Immature natural killer cell (primary cell): ENCODE measurements at regions not wholly inside any gene's neighbourhood (a gene's known extent, or its start where the extent isn't known, plus 50 kb on each side); places are given as distances from the start of the nearest gene placed in this dataset.

Experiments used
- DNase-seq, 3 donors: peaks; one replicate each; pipeline ENCODE4 v3.0.0; 2022; ENCODE audit warnings: mixed read lengths in 1 of 3
- H3K27ac Mint-ChIP-seq, 6 donors: one replicate each; pipeline ENCODE4 v1.8.0; 2020; ENCODE audit warnings: mixed read lengths in 6 of 6, mild to moderate bottlenecking in 5 of 6, inconsistent platforms in 4 of 6, moderate library complexity in 3 of 6
- H3K27me3 Mint-ChIP-seq, 3 donors: one replicate each; pipeline ENCODE4 v1.8.0; 2020 to 2021; ENCODE audit warnings: low read depth in 3 of 3, mild to moderate bottlenecking in 3 of 3, mixed read lengths in 3 of 3, moderate library complexity in 3 of 3, inconsistent platforms in 1 of 3
- H3K36me3 Mint-ChIP-seq, 3 donors: one replicate each; pipeline ENCODE4 v1.8.0; 2020; ENCODE audit warnings: mixed read lengths in 3 of 3, inconsistent platforms in 2 of 3, mild to moderate bottlenecking in 2 of 3
- H3K4me1 Mint-ChIP-seq, 2 donors: one replicate each; pipeline ENCODE4 v1.8.0; 2020; ENCODE audit warnings: inconsistent platforms in 2 of 2, mild to moderate bottlenecking in 2 of 2, mixed read lengths in 2 of 2, moderate library complexity in 1 of 2
- H3K4me3 Mint-ChIP-seq, 5 donors: one replicate each; pipeline ENCODE4 v1.8.0; 2020; ENCODE audit warnings: mild to moderate bottlenecking in 5 of 5, mixed read lengths in 5 of 5, inconsistent platforms in 3 of 5, moderate library complexity in 3 of 5
- H3K9me3 Mint-ChIP-seq, 6 donors: one replicate each; pipeline ENCODE4 v1.8.0; 2020; ENCODE audit warnings: mild to moderate bottlenecking in 6 of 6, mixed read lengths in 6 of 6, inconsistent platforms in 4 of 6, moderate library complexity in 3 of 6

DNA sequence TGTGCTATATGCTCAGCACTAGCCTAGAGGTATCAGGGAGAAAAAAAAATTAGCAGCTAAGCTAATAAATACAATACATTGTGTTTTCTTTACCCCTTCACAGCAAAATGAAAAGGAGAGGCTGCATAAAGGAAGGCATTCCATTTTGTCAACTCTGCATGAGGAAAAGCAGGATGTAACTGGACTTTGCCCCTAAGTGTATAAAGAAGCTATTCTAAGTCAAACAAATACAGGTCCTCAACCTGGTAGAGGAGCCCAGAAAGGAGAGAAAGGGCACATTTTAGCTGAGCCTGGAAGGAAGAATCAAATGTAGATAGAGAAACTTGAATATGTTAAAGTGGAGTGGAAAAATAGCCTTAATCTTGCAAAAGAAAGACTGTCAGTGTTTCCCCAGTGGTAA lies 89.0 kb upstream of the SPRED1 start:
- DNase-seq = no peak
- H3K4me1 Mint-ChIP-seq = no peaks in the 10 kb centered on the region
- H3K4me3 Mint-ChIP-seq = no peak overlapping the region
- peaks cover 4 to 9% (median 6%) of the 10 kb centered on the region in 3 donors for H3K27me3 Mint-ChIP-seq
- H3K36me3 Mint-ChIP-seq = no peaks in the 10 kb centered on the region
- no peak overlapping the region for H3K27ac Mint-ChIP-seq
- peaks cover 0 to 2% (median 0%) of the 10 kb centered on the region in 6 donors for H3K9me3 Mint-ChIP-seq

DNA sequence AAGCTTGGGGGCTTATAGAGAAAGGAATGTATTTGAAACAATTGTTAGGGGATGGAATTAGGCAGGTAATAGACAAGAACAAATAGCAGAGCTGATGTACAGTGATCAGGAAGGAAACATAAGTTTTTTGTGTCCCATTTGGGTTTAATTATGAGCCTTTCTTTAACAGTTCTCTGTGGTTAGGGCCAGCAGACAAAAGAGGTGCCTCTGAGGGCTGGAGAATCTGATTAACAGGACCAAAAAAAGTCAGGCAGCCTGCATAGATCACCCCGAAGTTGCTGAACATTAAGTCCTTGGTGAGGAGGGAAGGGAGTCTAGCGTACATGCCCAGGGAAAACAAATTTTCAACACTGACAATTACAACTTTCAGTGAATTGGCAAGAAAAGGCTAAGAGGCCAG lies 88.6 kb upstream of the SPRED1 start:
- DNase-seq = no peak
- Mint-ChIP-seq H3K9me3 (peaks cover 0 to 2% (median 0%) of the 10 kb centered on the region in 6 donors), H3K4me3 (no peak overlapping the region), H3K36me3 (no peaks in the 10 kb centered on the region), H3K4me1 (no peaks in the 10 kb centered on the region), H3K27me3 (peaks cover 4 to 9% (median 6%) of the 10 kb centered on the region in 3 donors), H3K27ac (no peak overlapping the region)

DNA sequence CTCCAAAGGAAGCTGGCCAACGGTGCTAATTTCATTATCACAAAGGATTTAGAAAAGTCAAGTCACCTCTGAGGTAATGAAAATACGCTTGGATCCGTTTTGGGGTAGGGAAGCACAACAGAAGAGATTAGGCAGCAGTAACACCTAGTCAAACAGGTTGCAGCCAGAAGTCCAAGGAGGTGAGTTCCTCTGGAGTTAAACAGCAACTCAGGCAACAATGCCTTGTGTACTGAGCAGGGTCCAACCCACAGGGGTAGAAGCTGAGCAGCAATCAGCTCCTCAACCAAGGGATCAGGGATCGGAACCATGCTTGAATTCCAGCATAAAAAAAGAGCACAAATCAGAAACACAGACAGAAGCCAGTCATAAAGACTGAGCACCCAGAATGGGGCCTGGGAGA lies 88.1 kb upstream of the SPRED1 start:
- DNase-seq = no peak
- peaks cover 0 to 2% (median 0%) of the 10 kb centered on the region in 6 donors for H3K9me3 Mint-ChIP-seq
- no peaks in the 10 kb centered on the region for H3K36me3 Mint-ChIP-seq
- H3K4me1 Mint-ChIP-seq = no peaks in the 10 kb centered on the region
- peaks cover 4 to 9% (median 6%) of the 10 kb centered on the region in 3 donors for H3K27me3 Mint-ChIP-seq
- H3K27ac Mint-ChIP-seq = no peak overlapping the region
- no peak overlapping the region for H3K4me3 Mint-ChIP-seq

DNA sequence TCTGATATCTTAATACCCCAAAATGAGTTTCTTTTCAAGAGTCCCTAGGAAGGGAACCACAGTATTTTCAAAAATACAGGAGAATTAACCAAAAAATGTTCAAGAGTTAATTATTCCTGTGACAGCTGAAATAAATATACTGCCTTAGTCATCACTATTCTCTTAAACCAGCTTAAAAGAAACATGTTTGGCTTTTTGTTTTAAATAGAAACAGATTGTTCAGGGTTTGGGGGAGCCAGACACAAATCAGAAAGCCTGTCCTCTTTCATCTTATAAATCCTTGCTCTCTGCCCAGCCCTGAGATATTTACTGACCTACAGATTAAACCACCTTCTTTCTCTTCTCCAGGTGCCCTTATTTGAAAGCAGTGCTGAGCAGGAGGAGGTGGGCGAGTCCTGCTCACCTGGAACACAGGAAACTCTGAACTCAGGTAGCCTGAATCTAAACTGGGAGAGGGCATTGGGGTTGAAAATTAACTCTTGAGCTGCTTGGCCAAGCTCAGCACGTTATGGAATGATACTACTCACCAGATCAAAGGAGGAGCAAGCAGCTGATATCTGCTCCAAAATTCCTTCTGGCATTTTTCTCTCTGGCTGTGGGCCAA lies 84.1 kb upstream of the SPRED1 start:
- DNase-seq = no peak
- no peaks in the 10 kb centered on the region for H3K36me3 Mint-ChIP-seq
- H3K4me1 Mint-ChIP-seq = no peaks in the 10 kb centered on the region
- H3K4me3 Mint-ChIP-seq = no peak overlapping the region
- H3K27me3 Mint-ChIP-seq = peaks cover 0 to 5% (median 2%) of the 10 kb centered on the region in 3 donors
- H3K27ac Mint-ChIP-seq = no peak overlapping the region
- peaks cover 0 to 2% (median 0%) of the 10 kb centered on the region in 6 donors for H3K9me3 Mint-ChIP-seq

DNA sequence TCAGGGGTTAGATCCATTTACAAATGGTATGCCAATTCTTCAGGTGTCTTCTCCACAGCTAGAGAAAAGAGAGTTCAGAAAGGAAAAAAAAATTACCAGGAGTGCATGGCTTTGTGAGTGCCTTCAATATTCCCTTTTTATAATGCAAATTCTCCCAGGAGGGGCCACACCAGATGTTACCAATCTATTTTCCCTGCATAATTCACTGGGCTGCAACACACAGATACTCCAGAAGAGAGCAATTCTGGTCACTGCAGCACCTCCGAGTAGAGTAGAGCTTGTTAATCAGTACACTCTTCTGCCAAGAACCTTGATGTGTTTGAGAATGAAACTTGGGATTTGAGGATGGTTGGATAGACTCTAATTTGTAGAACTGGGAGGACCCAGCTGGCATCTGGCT lies 80.7 kb upstream of the SPRED1 start:
- Mint-ChIP-seq H3K4me3 (no peak overlapping the region), H3K9me3 (peaks cover 0 to 2% (median 0%) of the 10 kb centered on the region in 6 donors), H3K27me3 (peaks cover 2 to 5% (median 2%) of the 10 kb centered on the region in 3 donors), H3K27ac (no peak overlapping the region), H3K4me1 (no peaks in the 10 kb centered on the region), H3K36me3 (no peaks in the 10 kb centered on the region)
- DNase-seq = no peak

DNA sequence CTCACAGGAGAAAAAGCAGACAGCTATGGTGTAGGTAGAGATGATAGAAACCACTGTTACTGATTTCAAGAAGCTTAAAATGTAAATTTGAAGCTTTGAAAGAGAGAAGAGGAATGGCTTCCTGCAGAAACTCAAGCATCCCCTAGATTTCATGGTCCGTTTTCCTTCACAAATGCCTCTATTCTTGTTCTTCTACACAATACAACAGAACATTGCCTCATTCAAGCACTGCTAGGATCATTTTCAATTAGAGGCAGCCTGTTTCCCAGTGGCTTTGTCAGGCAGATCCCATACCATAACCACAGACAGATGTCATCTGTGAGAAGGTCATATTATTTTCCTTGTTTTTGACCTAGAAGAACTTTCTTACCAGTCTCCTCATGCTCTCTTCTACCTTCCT lies 77.9 kb upstream of the SPRED1 start:
- Mint-ChIP-seq H3K4me3 (no peak overlapping the region), H3K27ac (no peak overlapping the region), H3K36me3 (no peaks in the 10 kb centered on the region), H3K9me3 (peaks cover 0 to 3% (median 0%) of the 10 kb centered on the region in 6 donors), H3K27me3 (peaks cover 0 to 7% (median 2%) of the 10 kb centered on the region in 3 donors), H3K4me1 (no peaks in the 10 kb centered on the region)
- DNase-seq = no peak

DNA sequence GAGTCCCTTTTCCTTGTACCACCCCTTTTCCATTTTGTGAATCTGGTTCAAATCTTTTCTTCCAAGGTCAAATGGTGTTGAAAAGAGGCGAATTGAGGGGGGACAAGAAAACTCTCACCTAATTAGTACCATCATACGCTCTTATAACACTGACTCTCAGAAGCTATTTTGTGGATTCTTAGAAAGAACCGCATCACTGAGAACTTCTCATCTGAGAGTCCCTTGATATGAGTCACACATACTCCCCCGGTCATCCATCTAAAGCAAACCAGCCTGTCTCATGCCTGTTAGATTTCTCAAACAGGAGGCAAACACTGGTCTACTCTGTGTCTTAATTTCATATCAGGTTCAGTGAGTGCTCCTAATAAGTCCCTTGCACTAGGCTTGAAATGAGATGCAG lies 76.5 kb upstream of the SPRED1 start:
- no peak for DNase-seq
- no peaks in the 10 kb centered on the region for H3K36me3 Mint-ChIP-seq
- no peaks in the 10 kb centered on the region for H3K4me1 Mint-ChIP-seq
- peaks cover 2 to 9% (median 3%) of the 10 kb centered on the region in 3 donors for H3K27me3 Mint-ChIP-seq
- peaks cover 0 to 3% (median 0%) of the 10 kb centered on the region in 6 donors for H3K9me3 Mint-ChIP-seq
- no peak overlapping the region for H3K27ac Mint-ChIP-seq
- no peak overlapping the region for H3K4me3 Mint-ChIP-seq

DNA sequence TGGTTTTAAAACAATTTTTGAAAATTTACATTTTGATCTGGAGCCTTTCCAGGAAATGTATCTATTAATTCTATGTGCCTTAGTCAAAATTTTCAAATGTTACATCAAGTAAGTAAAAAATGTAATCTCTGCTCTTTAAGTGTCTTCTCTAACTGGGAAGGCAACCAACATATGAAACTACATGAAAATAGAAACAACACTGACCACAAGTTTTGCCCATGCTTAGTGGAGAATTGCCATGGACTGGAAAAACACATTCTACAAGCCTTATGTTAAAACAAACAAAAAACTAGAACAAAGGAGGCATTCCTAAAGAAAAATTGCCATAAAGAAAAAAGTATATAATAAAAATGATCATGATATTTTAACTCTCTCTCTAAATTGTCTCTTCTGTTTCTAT lies 75.9 kb upstream of the SPRED1 start:
- Mint-ChIP-seq H3K4me3 (no peak overlapping the region), H3K9me3 (peaks cover 0 to 3% (median 0%) of the 10 kb centered on the region in 6 donors), H3K27ac (no peak overlapping the region), H3K4me1 (no peaks in the 10 kb centered on the region), H3K36me3 (no peaks in the 10 kb centered on the region), H3K27me3 (peaks cover 2 to 9% (median 3%) of the 10 kb centered on the region in 3 donors)
- DNase-seq = no peak

DNA sequence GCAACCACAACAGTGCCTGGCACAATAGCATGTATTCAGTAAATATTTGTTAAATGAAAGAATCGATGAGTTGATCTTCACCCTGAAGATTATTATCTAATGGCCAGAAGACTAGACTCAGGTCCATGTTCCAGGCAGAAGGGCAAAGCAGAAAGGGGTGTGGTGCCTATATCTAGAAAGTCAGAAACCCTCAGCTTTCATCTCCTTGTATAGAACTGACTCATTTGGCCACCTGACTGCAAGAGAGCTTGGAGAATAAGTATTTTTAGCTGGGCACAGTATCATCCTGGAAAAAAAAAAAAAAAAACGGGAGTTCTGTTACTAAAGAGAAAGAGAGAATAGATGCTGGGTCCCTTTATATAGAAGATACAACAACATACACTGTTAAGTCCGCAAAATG lies 69.7 kb upstream of the SPRED1 start:
- Mint-ChIP-seq H3K4me3 (no peak overlapping the region), H3K27me3 (peaks cover 1 to 3% (median 3%) of the 10 kb centered on the region in 3 donors), H3K36me3 (no peaks in the 10 kb centered on the region), H3K9me3 (peaks cover 0 to 4% (median 0%) of the 10 kb centered on the region in 6 donors), H3K4me1 (no peaks in the 10 kb centered on the region), H3K27ac (no peak overlapping the region)
- no peak for DNase-seq

DNA sequence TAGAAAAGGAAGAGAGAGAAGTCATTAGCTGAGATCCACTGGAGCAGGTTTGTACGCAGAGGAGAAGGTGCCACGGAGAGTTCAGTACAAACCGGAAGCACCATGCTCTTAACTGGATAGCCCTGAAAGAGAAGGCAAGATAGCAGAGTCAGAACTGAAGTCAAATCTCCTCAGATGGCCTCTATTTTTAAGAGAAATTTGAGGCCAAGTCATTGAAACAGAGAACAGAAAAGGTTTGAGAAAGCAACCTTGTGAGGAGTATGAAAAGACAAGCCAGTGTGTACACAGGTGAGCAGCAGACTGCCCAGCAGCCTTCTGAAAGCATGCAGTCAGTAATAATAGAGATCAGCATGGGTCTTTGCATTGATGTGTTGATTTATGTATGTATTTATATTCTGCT lies 66.1 kb upstream of the SPRED1 start:
- Mint-ChIP-seq H3K36me3 (no peaks in the 10 kb centered on the region), H3K9me3 (peaks cover 0 to 6% (median 0%) of the 10 kb centered on the region in 6 donors), H3K4me1 (no peaks in the 10 kb centered on the region), H3K27ac (no peak overlapping the region), H3K4me3 (no peak overlapping the region), H3K27me3 (peaks cover 0 to 11% (median 0%) of the 10 kb centered on the region in 3 donors)
- no peak for DNase-seq

DNA sequence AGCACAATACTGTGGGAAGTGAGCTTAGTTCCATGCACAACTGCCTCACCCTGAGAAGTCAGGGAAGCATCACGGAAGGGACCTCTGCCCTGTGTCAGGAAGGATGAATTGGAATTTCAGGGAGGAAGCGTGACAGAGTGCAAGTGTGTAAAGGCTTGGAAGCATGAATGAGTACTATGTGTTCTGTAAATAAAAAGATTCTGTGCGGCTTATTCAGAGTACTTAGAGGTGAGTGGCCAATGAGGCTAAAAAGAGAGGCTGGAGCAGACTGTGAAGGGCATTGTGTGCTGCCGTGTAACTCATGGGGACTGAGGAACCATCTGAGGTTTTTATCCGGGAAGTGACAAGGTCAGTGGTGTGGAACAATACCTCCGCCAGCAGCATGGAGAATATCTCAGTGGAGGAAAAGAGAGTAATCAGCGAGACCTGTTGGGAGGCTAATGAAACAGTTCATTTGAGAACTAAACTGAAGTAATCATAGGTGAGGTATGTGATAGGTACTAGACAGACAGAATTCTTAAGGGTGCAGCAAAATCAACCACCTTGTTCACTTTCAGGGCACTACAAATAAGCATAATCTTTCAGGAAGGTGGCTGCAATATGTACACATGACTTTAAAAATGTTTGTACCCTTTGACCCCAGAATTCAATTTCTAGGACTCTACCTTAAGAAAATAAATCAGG lies 64.9 kb upstream of the SPRED1 start:
- H3K27ac Mint-ChIP-seq = no peak overlapping the region
- DNase-seq = no peak
- no peaks in the 10 kb centered on the region for H3K36me3 Mint-ChIP-seq
- no peak overlapping the region for H3K4me3 Mint-ChIP-seq
- H3K27me3 Mint-ChIP-seq = peaks cover 0 to 13% (median 0%) of the 10 kb centered on the region in 3 donors
- peaks cover 0 to 6% (median 0%) of the 10 kb centered on the region in 6 donors for H3K9me3 Mint-ChIP-seq
- no peaks in the 10 kb centered on the region for H3K4me1 Mint-ChIP-seq

DNA sequence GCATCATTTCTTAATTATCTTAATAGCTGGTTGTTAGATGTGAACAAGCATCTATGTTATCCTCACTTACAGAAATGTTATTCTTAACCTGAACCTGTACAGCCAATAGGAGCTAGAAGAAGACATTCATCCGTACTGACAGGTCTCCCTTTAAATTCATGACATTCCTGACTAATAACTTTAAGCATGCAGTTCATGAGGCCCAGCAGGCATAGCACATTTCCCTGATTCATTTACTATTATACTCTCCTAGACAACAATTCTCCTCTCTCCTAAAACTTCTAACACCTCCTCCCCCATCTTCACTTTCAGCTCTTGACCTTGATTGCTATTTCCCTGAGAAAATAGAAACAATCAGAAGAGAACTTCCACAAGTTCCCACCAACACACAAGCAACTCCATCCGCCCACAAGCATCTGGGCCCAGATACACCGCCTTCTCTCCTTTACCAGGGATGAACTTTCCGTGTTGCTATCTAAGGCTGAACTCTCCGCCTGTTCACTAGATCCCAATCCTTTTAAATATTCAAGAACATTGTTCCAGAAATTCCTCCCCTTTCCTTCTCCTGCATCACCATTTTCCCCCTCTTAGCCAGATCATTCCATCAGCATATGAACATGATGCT lies 62.9 kb upstream of the SPRED1 start:
- H3K36me3 Mint-ChIP-seq = no peaks in the 10 kb centered on the region
- H3K27ac Mint-ChIP-seq = no peak overlapping the region
- DNase-seq = no peak

DNA sequence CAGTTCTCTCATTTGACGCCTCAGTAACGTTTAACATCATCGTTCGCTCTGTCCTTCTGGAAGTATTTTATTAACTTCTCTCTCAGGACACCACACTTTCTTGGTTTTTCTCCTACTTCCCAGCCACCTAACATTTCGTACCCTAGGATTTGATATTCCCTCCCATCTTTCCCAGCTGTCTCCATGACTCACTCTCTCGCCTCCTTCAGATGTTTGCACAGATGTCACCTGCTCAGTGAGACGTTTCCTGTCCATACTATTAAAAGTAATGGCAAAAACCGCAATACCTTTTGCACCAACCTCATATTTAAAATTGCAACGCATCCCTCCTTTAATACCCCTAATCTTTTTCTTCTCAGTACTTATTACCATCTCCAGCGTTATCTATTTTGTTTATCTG lies 62.1 kb upstream of the SPRED1 start:
- Mint-ChIP-seq H3K4me1 (no peaks in the 10 kb centered on the region), H3K4me3 (no peak overlapping the region), H3K36me3 (no peaks in the 10 kb centered on the region), H3K27me3 (peaks cover 0 to 13% (median 0%) of the 10 kb centered on the region in 3 donors), H3K27ac (no peak overlapping the region), H3K9me3 (peaks cover 0 to 6% (median 0%) of the 10 kb centered on the region in 6 donors)
- DNase-seq = no peak

More for the DNA sequence above, 62.9 kb upstream of the SPRED1 start:
- H3K4me3 Mint-ChIP-seq = no peak overlapping the region
- peaks cover 0 to 13% (median 0%) of the 10 kb centered on the region in 3 donors for H3K27me3 Mint-ChIP-seq
- peaks cover 0 to 6% (median 0%) of the 10 kb centered on the region in 6 donors for H3K9me3 Mint-ChIP-seq
- no peaks in the 10 kb centered on the region for H3K4me1 Mint-ChIP-seq

DNA sequence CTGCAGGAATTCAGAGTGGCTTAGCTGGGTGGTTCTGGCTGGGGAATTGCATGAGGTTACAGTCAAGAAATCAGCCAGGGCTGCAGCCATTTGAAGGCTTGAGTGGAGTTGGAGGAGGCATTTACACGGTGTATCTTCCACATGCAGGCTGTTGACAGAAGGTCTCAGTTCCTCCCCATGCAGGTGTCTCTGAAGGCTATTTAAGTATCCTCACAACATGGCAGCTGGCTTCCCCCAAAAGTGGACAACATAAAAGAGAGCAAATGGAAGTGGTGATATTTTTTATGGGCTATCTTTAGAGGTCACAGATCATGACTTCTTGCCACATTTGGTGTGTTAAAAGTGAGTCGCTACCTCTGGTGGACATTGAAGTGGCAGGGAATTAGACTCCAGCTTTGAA lies 60.1 kb upstream of the SPRED1 start:
- H3K4me3 Mint-ChIP-seq = no peak overlapping the region
- no peak for DNase-seq
- H3K36me3 Mint-ChIP-seq = no peaks in the 10 kb centered on the region
- peaks cover 0 to 3% (median 0%) of the 10 kb centered on the region in 6 donors for H3K9me3 Mint-ChIP-seq
- H3K4me1 Mint-ChIP-seq = no peaks in the 10 kb centered on the region
- H3K27ac Mint-ChIP-seq = no peak overlapping the region
- H3K27me3 Mint-ChIP-seq = peaks cover 0 to 13% (median 4%) of the 10 kb centered on the region in 3 donors
